ENCODE measurements at regions not wholly inside any gene's neighbourhood (a gene's known extent, or its start where the extent isn't known, plus 50 kb on each side); places are given as distances from the start of the nearest gene placed in this dataset.

DNA sequence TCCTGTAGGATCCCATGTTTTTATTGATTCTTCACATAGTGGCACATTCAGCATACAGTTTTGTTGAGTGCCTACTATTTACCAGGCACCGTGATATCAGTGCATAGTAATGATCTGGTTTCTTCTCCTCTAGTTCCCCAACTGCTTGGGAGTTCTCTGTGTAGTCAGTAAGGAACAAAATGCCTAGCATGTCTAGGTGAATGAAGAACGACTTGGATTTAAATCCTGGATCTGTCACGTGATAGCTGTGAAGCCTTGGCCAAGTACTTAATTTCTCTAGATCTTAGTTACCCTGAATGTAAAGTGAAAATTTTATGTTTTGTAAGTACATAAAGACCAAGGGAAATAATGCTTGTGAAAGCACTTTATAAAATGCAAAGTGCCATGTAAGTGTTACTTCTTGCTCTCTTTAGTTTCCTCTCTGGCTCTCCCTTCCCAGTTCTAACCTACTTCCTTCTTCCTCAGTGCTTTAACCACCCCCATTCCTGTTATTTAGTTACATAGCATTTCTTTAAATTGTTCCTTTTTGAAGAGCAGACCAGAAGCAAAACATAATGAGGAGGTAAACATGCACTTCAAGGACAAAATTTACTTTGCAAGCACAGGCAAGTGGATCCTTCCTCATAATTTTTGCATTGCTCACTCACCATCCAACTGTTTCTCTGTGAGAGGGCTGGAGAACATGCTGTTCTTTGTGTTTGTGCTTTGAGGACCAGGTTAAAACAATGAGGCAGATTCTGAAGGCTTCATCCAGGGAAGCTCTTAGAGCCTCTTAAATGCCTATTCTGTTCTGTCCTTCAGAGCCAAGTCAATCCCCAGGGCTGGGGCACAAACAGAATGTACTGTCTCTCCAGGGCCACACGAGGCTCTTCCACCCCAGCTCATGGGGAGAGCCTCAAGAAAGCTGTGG lies 353.9 kb upstream of the TENM4 start:
- TF ChIP-seq EZH2 (IDR thresholded peaks at IDR 0.05) (no peak), EZH2phosphoT487 (IDR thresholded peaks at IDR 0.05) (no peak)
- TF ChIP-seq, protein P1, sequence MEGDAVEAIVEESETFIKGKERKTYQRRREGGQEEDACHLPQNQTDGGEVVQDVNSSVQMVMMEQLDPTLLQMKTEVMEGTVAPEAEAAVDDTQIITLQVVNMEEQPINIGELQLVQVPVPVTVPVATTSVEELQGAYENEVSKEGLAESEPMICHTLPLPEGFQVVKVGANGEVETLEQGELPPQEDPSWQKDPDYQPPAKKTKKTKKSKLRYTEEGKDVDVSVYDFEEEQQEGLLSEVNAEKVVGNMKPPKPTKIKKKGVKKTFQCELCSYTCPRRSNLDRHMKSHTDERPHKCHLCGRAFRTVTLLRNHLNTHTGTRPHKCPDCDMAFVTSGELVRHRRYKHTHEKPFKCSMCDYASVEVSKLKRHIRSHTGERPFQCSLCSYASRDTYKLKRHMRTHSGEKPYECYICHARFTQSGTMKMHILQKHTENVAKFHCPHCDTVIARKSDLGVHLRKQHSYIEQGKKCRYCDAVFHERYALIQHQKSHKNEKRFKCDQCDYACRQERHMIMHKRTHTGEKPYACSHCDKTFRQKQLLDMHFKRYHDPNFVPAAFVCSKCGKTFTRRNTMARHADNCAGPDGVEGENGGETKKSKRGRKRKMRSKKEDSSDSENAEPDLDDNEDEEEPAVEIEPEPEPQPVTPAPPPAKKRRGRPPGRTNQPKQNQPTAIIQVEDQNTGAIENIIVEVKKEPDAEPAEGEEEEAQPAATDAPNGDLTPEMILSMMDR (IDR thresholded peaks at IDR 0.05), result no peak

DNA sequence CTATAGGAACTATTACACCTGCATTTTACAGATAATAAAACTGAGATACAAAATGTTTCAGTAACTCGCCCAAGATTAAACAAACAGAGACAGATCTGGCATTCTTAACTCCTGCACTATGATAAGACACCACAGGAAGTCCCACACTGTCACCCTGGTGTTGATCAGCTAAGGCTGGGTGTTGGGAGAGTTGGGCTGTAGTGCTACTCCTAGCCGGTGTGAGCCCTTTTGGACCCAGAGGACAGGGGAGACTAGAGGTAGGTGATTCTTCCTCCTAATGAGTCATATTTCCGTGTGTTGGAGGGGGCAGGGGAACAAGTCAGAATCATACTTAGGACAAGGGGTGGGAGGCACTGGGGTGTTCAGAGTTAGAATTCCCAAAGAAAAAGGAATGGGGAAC lies 353.2 kb upstream of the TENM4 start:
- H3F3A ChIP-seq (ENCODE audit: low read depth), result no peaks in the 10 kb centered on the region
- H3K9me3 ChIP-seq (ENCODE audit: low read depth), result no peaks in the 10 kb centered on the region
- no peaks in the 10 kb centered on the region for H3K4me1 Mint-ChIP-seq
- H3K27ac Mint-ChIP-seq, result no peak overlapping the region
- no peaks in the 10 kb centered on the region for H3K9me3 Mint-ChIP-seq
- no peaks in the 10 kb centered on the region for H3K36me3 ChIP-seq
- H3K27ac ChIP-seq, result no peak overlapping the region
- no peak overlapping the region for H3K4me2 ChIP-seq
- H3K4me3 Mint-ChIP-seq, result no peak overlapping the region
- H3K36me3 Mint-ChIP-seq, result no peaks in the 10 kb centered on the region
- no peak overlapping the region for H2AFZ ChIP-seq (replicated peaks)
- H3K4me3 ChIP-seq, result no peak overlapping the region
- no peaks in the 10 kb centered on the region for H4K20me1 ChIP-seq (ENCODE audit: low read depth)
- no peaks in the 10 kb centered on the region for H3K79me2 ChIP-seq (ENCODE audit: low read depth)
- TF ChIP-seq EZH2phosphoT487 (IDR thresholded peaks at IDR 0.05) (no peak), EZH2 (IDR thresholded peaks at IDR 0.05) (no peak)
- TF ChIP-seq, protein P1 (IDR thresholded peaks at IDR 0.05), result no peak
- H3K27me3 ChIP-seq, result no peaks in the 10 kb centered on the region
- H3K4me1 ChIP-seq, result no peaks in the 10 kb centered on the region
- peaks cover 3% of the 10 kb centered on the region for H3K27me3 Mint-ChIP-seq (ENCODE audit: insufficient read depth, low read depth)
- no peak overlapping the region for H3K9ac ChIP-seq
- no peak for DNase-seq (ENCODE audit: low spot score)

More for the DNA sequence above, 353.9 kb upstream of the TENM4 start:
- DNase-seq (ENCODE audit: low spot score), result no peak
- no peaks in the 10 kb centered on the region for H3K36me3 Mint-ChIP-seq
- Histone ChIP-seq H3K9ac (no peak overlapping the region), H4K20me1 (ENCODE audit: low read depth) (no peaks in the 10 kb centered on the region), H3K4me2 (no peak overlapping the region), H3K4me3 (no peak overlapping the region), H2AFZ (replicated peaks) (peak overlapping the region; percentile 17), H3K27me3 (no peaks in the 10 kb centered on the region), H3K36me3 (no peaks in the 10 kb centered on the region), H3F3A (ENCODE audit: low read depth) (no peaks in the 10 kb centered on the region), H3K4me1 (no peaks in the 10 kb centered on the region), H3K79me2 (ENCODE audit: low read depth) (no peaks in the 10 kb centered on the region), H3K27ac (no peak overlapping the region), H3K9me3 (ENCODE audit: low read depth) (no peaks in the 10 kb centered on the region)
- H3K4me3 Mint-ChIP-seq, result no peak overlapping the region
- H3K27ac Mint-ChIP-seq, result no peak overlapping the region
- H3K27me3 Mint-ChIP-seq (ENCODE audit: insufficient read depth, low read depth), result peaks cover 3% of the 10 kb centered on the region
- no peaks in the 10 kb centered on the region for H3K4me1 Mint-ChIP-seq
- H3K9me3 Mint-ChIP-seq, result no peaks in the 10 kb centered on the region

DNA sequence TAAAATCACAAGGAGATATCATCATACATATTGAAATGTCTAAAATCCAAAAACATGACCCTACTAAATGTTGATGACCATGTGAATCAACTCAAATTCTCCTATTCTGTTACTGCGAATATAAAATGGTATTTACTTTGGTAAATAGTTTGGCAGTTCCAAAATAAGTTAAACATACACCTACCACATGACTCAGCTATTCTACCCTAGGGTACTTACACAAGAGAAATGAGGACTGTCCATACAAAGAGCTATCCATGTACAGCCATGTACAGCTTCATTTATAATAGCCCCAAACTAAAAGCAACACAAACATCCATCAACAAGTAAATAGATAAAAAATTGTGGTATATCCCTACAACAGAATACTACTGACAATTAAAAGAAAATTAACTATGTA lies 346.1 kb upstream of the TENM4 start:
- H3K4me2 ChIP-seq, result no peak overlapping the region
- H3K27me3 ChIP-seq, result no peaks in the 10 kb centered on the region
- no peaks in the 10 kb centered on the region for H4K20me1 ChIP-seq (ENCODE audit: low read depth)
- no peaks in the 10 kb centered on the region for H3F3A ChIP-seq (ENCODE audit: low read depth)
- no peaks in the 10 kb centered on the region for H3K36me3 ChIP-seq
- peaks cover 7% of the 10 kb centered on the region for H3K4me1 ChIP-seq
- Mint-ChIP-seq H3K27ac (no peak overlapping the region), H3K4me1 (no peaks in the 10 kb centered on the region), H3K27me3 (ENCODE audit: insufficient read depth, low read depth) (peaks cover 7% of the 10 kb centered on the region), H3K36me3 (no peaks in the 10 kb centered on the region), H3K4me3 (no peak overlapping the region), H3K9me3 (no peaks in the 10 kb centered on the region)
- no peaks in the 10 kb centered on the region for H3K9me3 ChIP-seq (ENCODE audit: low read depth)
- no peaks in the 10 kb centered on the region for H3K79me2 ChIP-seq (ENCODE audit: low read depth)
- no peak overlapping the region for H3K9ac ChIP-seq
- no peak overlapping the region for H2AFZ ChIP-seq (replicated peaks)
- DNase-seq (ENCODE audit: low spot score), result no peak
- TF ChIP-seq EZH2 (IDR thresholded peaks at IDR 0.05) (no peak), EZH2phosphoT487 (IDR thresholded peaks at IDR 0.05) (no peak)
- TF ChIP-seq, protein P1 (IDR thresholded peaks at IDR 0.05), result no peak
- H3K27ac ChIP-seq, result no peak overlapping the region
- H3K4me3 ChIP-seq, result no peak overlapping the region

Measured in neural progenitor cell (in vitro differentiated cells).